ENCODE measurements at regions not wholly inside any gene's neighbourhood (a gene's known extent, or its start where the extent isn't known, plus 50 kb on each side); places are given as distances from the start of the nearest gene placed in this dataset.
"Not testable (repeated sequence)": the region's sequence is repeated elsewhere in the genome, so short reads cannot be mapped to it uniquely, and the experiment has no call there.

DNA sequence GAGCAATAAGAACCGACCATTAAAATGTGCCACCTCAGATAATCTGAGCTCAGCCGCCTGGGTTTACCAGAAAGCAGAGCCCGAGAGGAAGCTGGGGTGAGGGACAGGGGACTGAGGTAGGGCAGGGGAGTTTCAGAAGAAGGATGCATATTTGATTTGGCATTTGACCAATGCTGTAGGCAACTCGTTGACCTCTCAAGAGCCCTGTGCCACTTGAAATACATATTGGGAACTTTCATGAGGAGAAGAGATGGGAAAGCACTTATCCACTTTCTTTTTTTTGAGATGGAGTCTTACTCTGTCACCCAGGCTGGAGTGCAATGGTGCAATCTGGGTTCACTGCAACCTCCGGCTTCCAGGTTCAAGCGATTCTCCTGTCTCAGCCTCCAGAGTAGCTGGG, 148.4 kb upstream of the SPRED2 start:
- no peak for DNase-seq

DNA sequence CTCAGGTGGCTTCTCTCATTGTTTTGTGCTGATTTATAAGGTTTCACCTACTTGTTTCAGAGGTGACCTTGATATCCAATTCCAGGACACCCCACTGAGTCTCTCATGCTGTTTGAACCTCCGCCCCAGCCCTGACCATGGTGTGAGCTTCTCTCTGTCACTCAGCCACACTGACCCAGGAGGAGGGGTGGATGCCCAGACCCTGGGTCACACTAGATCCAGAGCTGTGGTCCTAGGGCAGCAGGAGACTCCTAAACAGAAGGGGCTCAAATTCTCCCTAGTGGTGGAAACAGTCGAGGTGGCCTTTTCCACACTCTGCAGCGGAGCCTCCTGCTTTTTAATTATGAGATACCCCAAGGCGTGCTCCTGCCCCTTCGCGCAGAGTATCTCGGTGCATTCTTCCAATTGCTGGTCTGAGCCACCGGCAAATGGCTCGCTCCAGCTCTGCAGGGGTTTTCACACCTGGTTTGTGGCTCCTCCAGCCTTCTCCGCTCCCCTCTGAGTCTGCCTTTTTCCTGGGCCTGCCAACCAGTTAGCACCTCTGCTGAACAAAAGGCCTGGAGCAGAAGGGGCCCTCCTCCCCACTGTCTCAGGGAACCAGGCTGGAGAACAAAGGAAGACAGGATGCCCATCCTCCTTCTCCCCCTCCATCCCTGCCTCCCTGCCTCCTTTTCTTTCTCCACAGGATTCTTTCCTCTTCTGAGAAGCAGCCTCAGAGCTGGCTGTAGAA, 147.3 kb upstream of the SPRED2 start:
- DNase-seq = no peak

GRCh38 chr2:65577654-65578053, 145.3 kb upstream of the SPRED2 start:
- no peak for DNase-seq

DNA sequence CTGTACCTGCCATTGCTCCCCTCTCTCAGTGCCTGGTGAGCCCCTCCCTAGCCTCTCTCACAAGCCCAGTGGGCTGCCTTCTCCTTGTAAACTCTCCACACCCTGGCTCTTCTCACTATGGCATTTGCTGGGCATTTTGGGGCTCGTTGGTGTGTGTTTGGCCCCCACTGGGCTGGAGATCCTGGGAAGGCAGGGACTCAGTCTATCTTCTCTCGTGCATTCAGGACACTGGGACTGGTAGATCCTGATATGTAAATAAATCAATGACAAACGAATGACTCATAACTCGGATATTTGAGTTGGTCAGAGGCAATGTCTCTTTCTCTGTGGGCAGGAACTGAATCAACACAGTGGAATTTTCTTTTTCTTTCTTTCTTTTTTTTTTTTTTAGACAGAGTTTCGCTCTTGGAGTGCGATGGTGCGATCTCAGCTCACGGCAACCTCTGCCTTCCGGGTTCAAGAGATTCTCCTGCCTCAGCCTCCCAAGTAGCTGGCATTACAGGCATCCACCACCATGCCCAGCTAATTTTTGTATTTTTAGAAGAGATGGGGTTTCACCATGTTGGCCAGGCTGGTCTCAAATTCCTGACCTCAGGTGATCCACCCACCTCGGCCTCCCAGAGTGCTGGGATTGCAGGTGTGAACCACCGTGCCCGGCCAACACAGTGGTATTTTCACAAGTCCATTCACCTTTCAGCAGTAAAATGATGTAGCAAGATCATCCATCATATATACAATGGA, 144.6 kb upstream of the SPRED2 start:
- DNase-seq = no peak

- no peak for DNase-seq
Measured at GRCh38 chr2:65576278-65576677, 143.9 kb upstream of the SPRED2 start.

GRCh38 chr2:65574993-65575392, 142.6 kb upstream of the SPRED2 start:
- DNase-seq = no peak

DNA sequence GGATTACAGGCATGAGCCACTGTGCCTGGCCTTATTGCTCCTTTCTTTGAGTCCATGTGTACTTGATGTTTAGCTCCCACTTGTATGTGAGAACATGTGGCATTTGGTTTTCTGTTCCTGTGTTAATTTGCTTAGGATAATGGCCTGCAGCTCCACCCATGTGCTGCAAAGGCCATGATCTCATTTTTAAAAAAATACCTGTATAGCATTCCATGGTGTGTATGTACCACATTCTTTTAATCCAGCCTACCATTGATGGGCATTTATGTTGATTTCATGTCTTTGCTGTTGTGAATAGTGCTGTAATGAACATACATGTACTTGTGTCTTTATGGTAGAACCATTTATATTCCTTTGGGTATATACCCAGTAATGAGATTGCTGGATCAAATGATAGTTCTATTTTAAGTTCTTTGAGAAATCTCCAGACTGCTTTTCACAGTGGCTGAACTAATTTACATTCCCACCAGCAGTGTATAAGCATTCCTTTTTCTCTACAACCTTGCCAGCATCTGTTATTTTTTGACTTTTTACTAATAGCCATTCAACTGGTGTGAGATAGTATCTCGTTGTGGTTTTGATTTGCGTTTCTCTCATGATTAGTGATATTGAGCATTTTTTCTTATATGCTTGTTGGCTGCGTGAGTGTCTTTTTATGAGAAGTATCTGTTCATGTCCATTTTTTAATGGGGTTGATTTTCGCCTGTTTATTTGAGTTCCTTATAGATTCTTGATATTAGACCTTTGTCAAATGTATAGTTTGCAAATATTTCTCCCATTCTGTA, 136.4 kb upstream of the SPRED2 start:
- DNase-seq = not testable (repeated sequence)

DNA sequence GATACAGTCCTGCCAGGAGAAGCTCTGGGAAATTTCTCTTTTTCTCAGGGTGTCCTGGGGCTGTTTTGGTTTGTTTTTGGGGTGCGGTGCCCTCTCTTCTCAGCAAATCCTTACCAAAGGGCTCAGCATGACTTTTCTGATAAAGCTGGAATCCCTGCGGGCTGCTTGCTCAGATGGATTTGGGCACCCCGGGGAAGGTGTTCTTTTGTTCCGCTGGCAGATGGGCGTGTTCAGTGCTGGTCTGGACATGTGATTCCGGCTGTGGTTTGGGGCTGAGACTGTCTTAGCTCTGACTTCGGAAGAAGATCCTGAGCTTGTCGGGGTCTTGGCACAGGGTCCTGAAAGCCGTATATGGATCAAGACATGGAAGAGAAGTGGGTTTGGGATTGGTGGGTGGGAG, 134.2 kb upstream of the SPRED2 start:
- no peak for DNase-seq

DNA sequence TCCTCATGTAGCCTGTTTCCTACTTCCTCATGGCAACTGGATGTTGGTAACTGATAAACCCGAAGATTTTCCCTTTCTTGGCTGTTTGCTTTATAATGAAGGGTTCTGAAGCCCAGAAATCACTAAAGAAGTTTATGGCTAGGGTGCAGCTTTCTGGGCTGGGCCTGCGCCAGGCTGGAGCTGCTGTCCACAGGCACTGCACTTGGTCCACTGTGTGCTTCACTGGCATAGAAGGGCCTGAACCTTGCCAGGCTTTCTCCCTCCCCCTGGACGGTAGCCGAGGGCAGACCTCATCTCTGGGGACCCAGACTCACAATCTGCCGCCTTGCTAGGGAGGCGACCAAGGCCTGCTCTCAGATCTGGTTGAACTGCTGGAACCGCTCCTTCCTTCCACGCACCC, 133.3 kb upstream of the SPRED2 start:
- no peak for DNase-seq

- no peak for DNase-seq
Measured at GRCh38 chr2:65564299-65564698, 131.9 kb upstream of the SPRED2 start.

DNA sequence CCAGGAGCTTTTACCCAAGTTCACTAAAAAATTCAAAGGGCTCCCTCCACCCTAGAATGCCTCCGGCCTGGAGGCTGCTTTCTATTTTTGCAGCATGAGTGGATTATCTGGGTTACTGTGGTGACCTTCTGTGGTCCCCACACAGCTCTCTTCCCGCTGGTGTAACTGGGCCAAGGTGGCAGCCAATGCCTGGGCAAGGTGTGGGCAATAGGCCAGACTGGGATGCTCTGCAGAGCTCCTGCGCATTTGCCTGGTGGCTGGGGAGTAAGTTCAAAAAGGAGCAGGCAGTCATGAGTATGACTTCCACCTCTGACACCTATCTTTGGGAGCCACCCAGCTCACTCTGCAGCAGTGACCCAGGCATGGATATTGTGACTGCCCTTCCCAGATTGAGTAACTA, 130.5 kb upstream of the SPRED2 start:
- no peak for DNase-seq

DNA sequence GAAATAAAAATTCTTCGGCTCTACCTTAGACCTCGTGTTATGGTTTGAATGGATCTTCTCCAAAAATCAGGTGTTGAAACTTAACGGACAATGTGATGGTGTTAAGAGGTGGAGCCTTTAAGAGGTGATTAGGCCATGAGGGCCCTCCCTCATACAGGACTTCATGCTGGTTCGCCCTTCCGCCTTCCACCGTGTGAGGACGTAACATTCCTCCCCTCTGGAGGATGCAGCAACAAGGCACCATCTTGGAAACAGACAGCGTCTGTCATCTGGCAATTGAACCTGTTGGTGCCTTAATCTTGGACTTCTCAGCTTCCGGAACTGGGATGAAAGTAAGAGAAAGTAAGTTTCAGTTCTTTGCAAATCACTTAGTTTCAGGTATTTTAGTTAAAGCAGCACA, 126.3 kb upstream of the SPRED2 start:
- DNase-seq = no peak

- DNase-seq = no peak
Measured at GRCh38 chr2:65557616-65558573, 125.5 kb upstream of the SPRED2 start.

DNA sequence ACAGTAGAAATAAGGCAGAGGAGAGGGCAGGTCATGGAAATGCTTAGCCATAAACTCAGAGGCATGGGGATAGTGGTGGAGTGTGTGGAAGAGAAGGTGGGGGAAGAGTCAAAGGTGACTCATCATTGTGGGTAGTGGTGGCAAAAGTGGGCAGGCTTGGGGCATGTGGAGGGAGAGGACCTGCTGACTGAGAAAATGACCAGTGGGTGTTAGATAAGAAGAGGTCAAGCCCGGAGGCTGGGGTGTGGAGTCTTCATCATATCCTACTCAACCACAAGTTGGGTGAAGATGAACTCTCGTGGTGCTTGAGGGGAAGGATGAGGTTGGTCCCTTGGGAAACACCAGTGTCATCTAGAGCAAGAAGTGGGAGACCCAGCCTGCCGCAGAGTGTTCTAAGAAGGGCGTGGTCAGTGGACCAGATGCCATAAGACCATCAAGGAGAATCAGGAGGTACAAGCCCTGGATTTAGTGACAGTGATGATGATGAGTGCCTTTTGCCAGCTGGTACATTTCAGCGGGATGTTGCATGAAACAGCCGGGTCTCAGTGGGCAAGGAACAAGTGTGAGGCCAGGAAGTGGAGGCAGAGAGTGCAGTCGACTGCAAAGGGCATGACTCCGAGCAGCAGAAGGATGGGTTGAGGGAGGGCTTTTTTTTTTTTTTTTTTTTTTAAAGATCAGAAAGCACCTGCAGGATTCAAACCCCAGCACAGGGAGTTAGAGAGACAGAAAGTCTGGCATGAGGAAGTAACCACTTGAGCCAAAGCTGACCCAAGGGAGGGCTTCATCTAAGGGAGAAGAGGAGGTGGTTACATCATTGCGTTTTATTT, 122.6 kb upstream of the SPRED2 start:
- DNase-seq = no peak

DNA sequence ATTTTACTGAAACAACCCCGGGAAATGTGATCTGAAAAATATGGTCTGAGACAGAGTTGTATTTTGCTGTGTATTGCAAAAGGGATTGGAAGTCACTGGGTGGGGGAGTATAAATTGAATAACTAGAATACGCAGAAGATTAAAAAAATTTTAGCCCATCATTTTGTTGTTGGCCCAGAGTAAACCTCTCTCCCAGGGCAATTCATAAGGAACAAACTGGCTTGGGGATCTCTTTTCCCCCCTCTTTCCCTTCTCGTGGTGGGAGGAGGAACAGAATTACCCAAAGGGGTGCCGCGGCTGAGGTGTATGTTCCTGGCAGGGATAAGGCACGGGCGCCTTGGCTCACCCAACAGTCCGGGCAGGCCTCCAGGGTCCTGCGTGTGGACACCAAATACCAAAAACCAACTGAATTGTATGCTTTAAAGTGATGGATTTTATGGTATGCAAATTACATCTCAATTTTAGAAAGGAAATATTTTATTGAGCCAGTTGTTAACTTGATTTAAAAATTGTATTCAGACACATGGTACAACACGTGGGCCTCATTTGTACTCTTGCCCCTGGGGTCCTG, 121.2 kb upstream of the SPRED2 start:
- DNase-seq = no peak

DNA sequence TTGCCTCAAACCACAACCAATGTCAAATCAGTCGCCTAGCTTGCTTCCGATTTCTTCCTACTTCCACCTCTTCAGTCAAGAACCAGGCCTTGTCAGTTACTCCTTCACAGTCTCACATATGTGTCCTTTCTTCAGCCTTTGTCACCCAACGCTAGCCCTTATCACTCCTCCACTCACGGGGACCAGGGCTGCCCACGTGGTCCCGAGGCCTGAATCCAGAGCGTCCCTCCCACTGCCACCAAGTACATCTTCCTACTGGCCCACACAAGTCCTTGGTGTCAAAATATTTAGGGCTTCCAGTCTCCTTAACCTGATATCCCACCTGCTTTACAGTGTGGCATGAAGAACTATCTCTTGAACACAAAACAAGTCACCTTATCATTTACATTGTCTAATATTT, 119.1 kb upstream of the SPRED2 start:
- DNase-seq = no peak

- DNase-seq = no peak
Measured at GRCh38 chr2:65550246-65550645, 117.8 kb upstream of the SPRED2 start.

GRCh38 chr2:65549631-65550030, 117.2 kb upstream of the SPRED2 start:
- no peak for DNase-seq

DNA sequence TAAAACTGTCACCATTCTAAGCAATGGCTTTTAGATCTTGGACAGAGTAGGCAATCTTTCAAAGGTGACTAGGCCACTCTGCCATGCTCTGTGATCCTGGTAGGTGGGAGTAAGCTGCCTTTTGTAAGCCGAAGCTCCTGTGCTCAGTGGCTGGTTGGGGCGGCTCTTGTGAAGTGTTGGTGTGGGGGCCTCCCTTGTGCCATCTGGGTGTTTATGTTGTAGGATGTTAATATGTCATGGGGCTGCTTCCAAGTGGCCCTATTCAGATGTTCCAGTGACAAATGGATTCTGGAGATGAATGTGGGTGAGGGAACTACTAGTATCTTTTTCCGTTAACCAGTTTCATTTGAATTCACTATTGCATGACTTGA, 116.8 kb upstream of the SPRED2 start:
- no peak for DNase-seq

DNA sequence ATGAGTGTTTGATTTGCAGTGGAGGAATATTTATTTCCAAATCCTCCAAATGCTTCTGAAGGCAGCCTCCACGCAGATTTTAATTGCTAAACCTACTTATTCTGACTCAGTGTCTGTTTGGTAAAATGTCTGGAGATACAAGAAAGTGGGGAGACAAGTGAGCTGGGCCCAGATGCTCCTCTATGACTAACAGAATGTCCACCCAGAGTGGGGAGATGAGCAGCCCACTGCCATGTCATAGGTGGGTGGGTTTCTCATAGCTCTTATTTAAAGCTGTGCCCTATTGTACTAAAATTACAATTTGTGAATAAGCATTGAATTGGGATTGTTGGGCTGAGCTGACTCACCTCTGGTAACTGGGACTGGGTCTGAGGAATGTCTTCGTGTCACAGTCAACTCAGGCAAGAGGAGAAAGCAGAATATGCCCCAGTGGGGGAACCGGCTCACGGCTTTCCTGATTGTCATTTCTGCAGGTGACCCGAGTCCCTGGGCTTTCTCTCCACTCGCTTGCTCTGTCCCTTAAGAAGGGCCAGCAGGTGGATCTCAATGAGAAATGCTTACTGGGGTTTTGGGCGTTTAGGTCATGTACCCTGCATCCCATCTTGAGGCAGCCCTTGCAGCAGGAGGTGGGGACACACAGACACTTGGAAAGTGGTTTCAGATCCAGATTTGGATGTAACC, 116.3 kb upstream of the SPRED2 start:
- DNase-seq = no peak

- DNase-seq = no peak
Measured at GRCh38 chr2:65548064-65548463, 115.7 kb upstream of the SPRED2 start.
